Adrenal gland (tissue), 9 donors: ENCODE measurements at regions not wholly inside any gene's neighbourhood (a gene's known extent, or its start where the extent isn't known, plus 50 kb on each side); places are given as distances from the start of the nearest gene placed in this dataset.

ENCODE experiments used
- DNase-seq, 7 donors: peaks; one replicate each; pipeline ENCODE4 v3.0.0-alpha.2; 2019 to 2020
- H3K27ac ChIP-seq, 5 donors: fragments of 200-600 bp; sonication (generic) in 4 of 5; 1 replicate in 3 of 5; 2 replicates in 2 of 5; pipeline versions ENCODE4 v1.5.1 to v1.8.0; 2016 to 2020; ENCODE audit warnings: mild to moderate bottlenecking in 1 of 5
- H3K27me3 ChIP-seq: fragments of 200-600 bp; 2 replicates; pipeline ENCODE4 v1.8.0; 2021
- H3K36me3 ChIP-seq, 2 donors: fragments of 200-600 bp; replicated peaks in 1 of 2; 1 replicate in 1 of 2; 2 replicates in 1 of 2; pipeline versions ENCODE4 v1.5.1 to v1.8.0; 2018 to 2022
- H3K4me1 ChIP-seq, 2 donors: fragments of 200-600 bp; replicated peaks in 1 of 2; 1 replicate in 1 of 2; 2 replicates in 1 of 2; pipeline versions ENCODE4 v1.5.1 to v1.8.0; 2018 to 2021
- H3K4me3 ChIP-seq, 4 donors: fragments of 200-600 bp; sonication (generic) in 3 of 4; one replicate each; pipeline ENCODE4 v1.5.1; 2016 to 2018
- H3K9me3 ChIP-seq, 3 donors: fragments of 200-600 bp; sonication (generic) in 1 of 3; replicated peaks in 1 of 3; 1 replicate in 2 of 3; 2 replicates in 1 of 3; pipeline versions ENCODE4 v1.5.1 to v1.8.0; 2016 to 2021
- POLR2A ChIP-seq, 2 donors: fragments of 450-650 bp; IDR thresholded peaks; one replicate each; pipeline ENCODE4 v1.6.1; 2017; ENCODE audit warnings: antibody characterized with exemption in 2 of 2, mild to moderate bottlenecking in 2 of 2, moderate library complexity in 1 of 2
- WGBS, 4 donors: extraction: QIAGEN DNeasy Blood & Tissue Kit in 2 of 4; methylation state at CpG; one replicate each; pipeline versions ENCODE4 v1.1.5 to v1.1.7; 2013 to 2017; 5-methylcytosine and 5-hydroxymethylcytosine counted together
- intact Hi-C, 2 donors: fragments of 100-400 bp; cut with DNase I; formaldehyde crosslinking; loops; one replicate each; pipeline versions ENCODE4 v1.14.1 to v1.15.0; 2022 to 2023
- TF ChIP-seq, protein P1 (sequence below), 6 experiments: fragments of 450-650 bp in 4 of 6; fragments of 200-600 bp in 2 of 6; sonication (generic) in 1 of 6; IDR thresholded peaks; 1 replicate in 5 of 6; 2 replicates in 1 of 6; pipeline versions ENCODE4 v1.5.1 to v1.8.0; 2016 to 2021; ENCODE audit warnings: antibody characterized with exemption in 6 of 6, mild to moderate bottlenecking in 2 of 6, moderate library complexity in 1 of 6
- donor health status: healthy with polysubstance abuse.
- donor health status: Bipolar disorder and iron deficiency.
- donor health status: DM: yes; HTN: yes; CAD: no.
- donor health status: DM: no; HTN: no; CAD: no.
- donor health status: DM: no; HTN: no; CAD: no.

- no peaks in the 10 kb centered on the region for H3K4me1 ChIP-seq
- no peaks in the 10 kb centered on the region for H3K27me3 ChIP-seq
- WGBS, 4 donors = 87 to 96% (median 92%) methylated on average over 3 of the region's 3 CpGs
- TF ChIP-seq, protein P1, sequence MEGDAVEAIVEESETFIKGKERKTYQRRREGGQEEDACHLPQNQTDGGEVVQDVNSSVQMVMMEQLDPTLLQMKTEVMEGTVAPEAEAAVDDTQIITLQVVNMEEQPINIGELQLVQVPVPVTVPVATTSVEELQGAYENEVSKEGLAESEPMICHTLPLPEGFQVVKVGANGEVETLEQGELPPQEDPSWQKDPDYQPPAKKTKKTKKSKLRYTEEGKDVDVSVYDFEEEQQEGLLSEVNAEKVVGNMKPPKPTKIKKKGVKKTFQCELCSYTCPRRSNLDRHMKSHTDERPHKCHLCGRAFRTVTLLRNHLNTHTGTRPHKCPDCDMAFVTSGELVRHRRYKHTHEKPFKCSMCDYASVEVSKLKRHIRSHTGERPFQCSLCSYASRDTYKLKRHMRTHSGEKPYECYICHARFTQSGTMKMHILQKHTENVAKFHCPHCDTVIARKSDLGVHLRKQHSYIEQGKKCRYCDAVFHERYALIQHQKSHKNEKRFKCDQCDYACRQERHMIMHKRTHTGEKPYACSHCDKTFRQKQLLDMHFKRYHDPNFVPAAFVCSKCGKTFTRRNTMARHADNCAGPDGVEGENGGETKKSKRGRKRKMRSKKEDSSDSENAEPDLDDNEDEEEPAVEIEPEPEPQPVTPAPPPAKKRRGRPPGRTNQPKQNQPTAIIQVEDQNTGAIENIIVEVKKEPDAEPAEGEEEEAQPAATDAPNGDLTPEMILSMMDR (IDR thresholded peaks at IDR 0.05) = no peak
- TF ChIP-seq POLR2A (IDR thresholded peaks at IDR 0.05) = no peak
- no peaks in the 10 kb centered on the region for H3K9me3 ChIP-seq
- intact Hi-C loops = no loop called here
- H3K27ac ChIP-seq = no peak overlapping the region
- no peak for DNase-seq
- no peak overlapping the region for H3K4me3 ChIP-seq
- H3K36me3 ChIP-seq = no peaks in the 10 kb centered on the region
These were observed 126.0 kb downstream of the BTG1 start for GRCh38 chr12:92019491-92020277.

- 74 to 92% (median 86%) methylated on average over 1 of the region's 1 CpG for WGBS, 4 donors
- H3K27ac ChIP-seq = no peak overlapping the region
- no peaks in the 10 kb centered on the region for H3K9me3 ChIP-seq
- no peaks in the 10 kb centered on the region for H3K27me3 ChIP-seq
- H3K4me3 ChIP-seq = no peak overlapping the region
- TF ChIP-seq, protein P1 (IDR thresholded peaks at IDR 0.05) = no peak
- TF ChIP-seq POLR2A (IDR thresholded peaks at IDR 0.05) = no peak
- intact Hi-C loops = no loop called here
- no peak for DNase-seq
- no peaks in the 10 kb centered on the region for H3K36me3 ChIP-seq
- H3K4me1 ChIP-seq = peaks cover 0 to 10% of the 10 kb centered on the region in 2 donors
These were observed 133.0 kb downstream of the BTG1 start for GRCh38 chr12:92012691-92013090.

DNA sequence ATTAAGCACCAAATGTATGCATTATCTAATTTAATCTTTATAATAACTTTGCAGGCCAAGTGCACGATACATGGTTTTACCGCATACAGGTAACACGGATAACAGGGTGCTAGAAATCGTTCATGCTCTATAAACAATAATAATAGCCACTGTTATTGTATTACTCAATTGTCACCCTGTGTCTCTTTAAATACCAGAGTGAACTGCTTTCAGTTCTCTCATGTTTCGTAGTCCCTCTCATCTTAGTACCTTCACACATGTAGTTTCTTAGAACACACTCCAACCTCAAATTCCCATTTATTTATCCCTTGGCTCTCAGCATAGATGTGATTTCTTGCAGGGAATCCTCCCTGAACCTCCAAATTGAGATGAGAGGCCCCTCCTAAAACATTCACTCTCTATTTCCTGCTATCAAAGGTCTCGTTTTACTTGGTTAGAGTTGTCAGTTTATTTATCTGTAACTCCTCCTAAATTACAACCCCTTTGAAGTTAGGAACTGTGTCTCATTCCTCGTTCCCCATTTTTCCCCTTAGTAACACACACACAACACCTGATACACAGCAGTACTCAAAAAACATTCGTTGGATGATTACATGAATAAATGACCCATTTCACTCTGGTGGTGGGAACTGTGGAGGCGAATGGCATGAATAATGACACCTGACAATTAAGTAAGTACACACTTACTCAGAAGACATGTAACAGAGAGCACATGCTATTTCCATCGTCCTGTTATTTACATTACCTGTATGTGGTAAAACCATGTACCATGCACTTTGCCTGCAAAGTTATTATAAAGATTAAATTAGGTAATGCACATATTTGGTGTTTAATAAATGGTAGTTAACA, 134.6 kb downstream of the BTG1 start:
- WGBS, 4 donors = 73 to 88% (median 81%) methylated on average over 10 of the region's 10 CpGs
- TF ChIP-seq, protein P1 (IDR thresholded peaks at IDR 0.05) = no peak
- TF ChIP-seq POLR2A (IDR thresholded peaks at IDR 0.05) = no peak
- no peak for DNase-seq
- no peak overlapping the region for H3K4me3 ChIP-seq
- H3K27ac ChIP-seq = no peak overlapping the region
- H3K36me3 ChIP-seq = no peaks in the 10 kb centered on the region
- intact Hi-C loops = no loop called here
- H3K27me3 ChIP-seq = no peaks in the 10 kb centered on the region
- peaks cover 0 to 10% of the 10 kb centered on the region in 2 donors for H3K4me1 ChIP-seq
- H3K9me3 ChIP-seq = no peaks in the 10 kb centered on the region

DNA sequence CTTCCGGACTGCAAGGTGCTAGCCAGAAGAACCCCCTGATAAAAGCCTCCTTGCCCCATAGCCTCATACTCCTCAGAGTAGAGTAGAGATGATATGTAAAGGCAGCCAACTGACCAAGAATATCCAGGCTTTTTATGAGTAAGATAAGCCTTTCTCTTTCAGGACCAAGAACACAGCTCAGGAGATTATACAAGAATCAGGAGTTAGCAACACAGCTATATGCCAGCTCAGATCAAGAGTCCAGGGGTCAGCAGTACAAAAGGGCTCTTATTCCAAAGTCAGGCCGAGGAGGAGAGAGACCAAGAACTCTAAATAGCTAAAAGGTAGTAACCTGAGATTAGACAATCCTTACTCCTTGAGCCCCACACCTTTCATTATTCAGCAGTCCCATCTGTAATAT, 135.3 kb downstream of the BTG1 start:
- 90 to 96% (median 95%) methylated on average over 2 of the region's 2 CpGs for WGBS, 4 donors
- intact Hi-C loops = no loop called here

More for the DNA sequence above, 135.3 kb downstream of the BTG1 start:
- Histone ChIP-seq H3K27me3 (no peaks in the 10 kb centered on the region), H3K9me3 (no peaks in the 10 kb centered on the region), H3K4me3 (no peak overlapping the region), H3K36me3 (no peaks in the 10 kb centered on the region), H3K4me1 (peaks cover 2 to 10% of the 10 kb centered on the region in 2 donors), H3K27ac (no peak overlapping the region)
- no peak for TF ChIP-seq POLR2A (IDR thresholded peaks at IDR 0.05)
- TF ChIP-seq, protein P1 (IDR thresholded peaks at IDR 0.05) = no peak
- no peak for DNase-seq
